ENCODE measurements at regions not wholly inside any gene's neighbourhood (a gene's known extent, or its start where the extent isn't known, plus 50 kb on each side); places are given as distances from the start of the nearest gene placed in this dataset.

GRCh38 chr7:24402655-24403054, 118.7 kb downstream of the NPY start:
- Mint-ChIP-seq H3K4me3 (no peak overlapping the region), H3K27me3 (peaks cover 0 to 7% (median 2%) of the 10 kb centered on the region in 5 donors), H3K9me3 (no peaks in the 10 kb centered on the region), H3K27ac (no peak overlapping the region), H3K4me1 (peaks cover 6 to 13% (median 10%) of the 10 kb centered on the region in 4 donors), H3K36me3 (no peaks in the 10 kb centered on the region)
- POLR2A ChIA-PET = no interaction called here
- DNase-seq (no peak), ATAC-seq (no peak)

GRCh38 chr7:24403557-24403956, 119.6 kb downstream of the NPY start:
- peaks cover 6 to 13% (median 10%) of the 10 kb centered on the region in 4 donors for H3K4me1 Mint-ChIP-seq
- POLR2A ChIA-PET = no interaction called here
- H3K9me3 Mint-ChIP-seq = no peaks in the 10 kb centered on the region
- no peak overlapping the region for H3K27ac Mint-ChIP-seq
- ATAC-seq = no peak
- no peak overlapping the region for H3K4me3 Mint-ChIP-seq
- H3K27me3 Mint-ChIP-seq = peaks cover 0 to 7% (median 2%) of the 10 kb centered on the region in 5 donors
- DNase-seq = no peak
- H3K36me3 Mint-ChIP-seq = no peaks in the 10 kb centered on the region

DNA sequence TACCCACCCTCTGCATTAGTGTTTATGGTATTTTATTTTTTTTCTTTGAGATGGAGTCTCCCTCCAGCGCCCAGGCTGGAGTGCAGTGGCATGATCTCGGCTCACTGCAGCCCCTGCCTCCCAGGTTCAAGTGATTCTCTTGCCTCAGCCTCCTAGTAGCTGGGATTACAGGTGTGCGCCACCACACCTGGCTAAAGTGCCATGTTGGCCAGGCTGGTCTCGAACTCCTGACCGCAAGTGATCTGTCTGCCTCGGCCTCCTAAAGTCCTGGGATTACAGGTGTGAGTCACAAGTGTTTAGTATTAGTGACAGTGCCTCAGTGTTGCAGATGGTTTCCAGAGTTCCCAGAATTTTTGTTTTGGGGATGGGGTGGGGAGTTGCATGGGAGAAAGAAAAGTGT, 120.3 kb downstream of the NPY start:
- no peak overlapping the region for H3K27ac Mint-ChIP-seq
- ATAC-seq = no peak
- no peaks in the 10 kb centered on the region for H3K36me3 Mint-ChIP-seq
- H3K4me3 Mint-ChIP-seq = no peak overlapping the region
- DNase-seq = no peak
- H3K4me1 Mint-ChIP-seq = peaks cover 6 to 13% (median 10%) of the 10 kb centered on the region in 4 donors
- POLR2A ChIA-PET = no interaction called here
- peaks cover 0 to 4% (median 0%) of the 10 kb centered on the region in 5 donors for H3K27me3 Mint-ChIP-seq
- H3K9me3 Mint-ChIP-seq = no peaks in the 10 kb centered on the region

- Mint-ChIP-seq H3K9me3 (no peaks in the 10 kb centered on the region), H3K27me3 (peaks cover 0 to 3% (median 0%) of the 10 kb centered on the region in 5 donors), H3K36me3 (no peaks in the 10 kb centered on the region), H3K4me3 (no peak overlapping the region), H3K27ac (no peak overlapping the region), H3K4me1 (peaks cover 6 to 13% (median 10%) of the 10 kb centered on the region in 4 donors)
- POLR2A ChIA-PET = no interaction called here
- ATAC-seq (no peak), DNase-seq (no peak)
Observed at GRCh38 chr7:24405002-24405401, 121.0 kb downstream of the NPY start.

DNA sequence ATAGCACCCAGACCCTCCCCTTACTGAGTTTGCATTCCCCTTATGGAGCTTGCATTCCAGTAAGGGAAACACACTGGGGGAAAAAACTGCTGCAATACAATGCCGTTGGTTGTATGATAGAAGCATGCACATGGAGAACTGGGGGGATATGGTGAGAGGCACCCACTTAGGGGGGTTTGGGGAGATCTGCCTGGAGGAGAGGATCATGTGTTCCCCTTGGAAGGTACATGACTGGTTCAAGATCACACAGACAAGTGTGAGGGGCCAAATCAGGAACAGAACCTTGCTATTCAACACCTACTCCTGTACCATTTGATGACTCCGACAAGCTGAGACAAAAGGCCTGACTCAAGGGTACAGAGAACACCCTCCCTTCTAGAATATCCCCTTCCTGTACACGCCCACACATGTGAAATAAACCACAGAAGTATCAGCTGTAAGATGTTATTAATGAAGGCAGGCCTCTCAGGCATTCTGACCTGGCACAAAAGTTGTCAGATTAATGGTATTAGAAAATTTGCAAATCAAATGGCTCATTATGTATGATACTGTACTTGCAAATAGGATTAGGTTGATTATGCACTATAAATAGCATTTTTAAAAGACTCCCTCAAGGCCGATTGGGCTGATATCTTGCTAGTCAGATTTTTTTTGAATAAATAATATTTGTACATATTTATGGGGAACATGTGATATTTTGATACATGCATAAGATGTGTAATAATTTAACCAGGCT, 122.2 kb downstream of the NPY start:
- H3K4me1 Mint-ChIP-seq = peaks cover 6 to 13% (median 10%) of the 10 kb centered on the region in 4 donors
- no peaks in the 10 kb centered on the region for H3K36me3 Mint-ChIP-seq
- peak in 1 of 10 donors; percentile 4 for DNase-seq
- H3K4me3 Mint-ChIP-seq = no peak overlapping the region
- H3K27ac Mint-ChIP-seq = no peak overlapping the region
- H3K27me3 Mint-ChIP-seq = peaks cover 0 to 3% (median 0%) of the 10 kb centered on the region in 5 donors
- H3K9me3 Mint-ChIP-seq = no peaks in the 10 kb centered on the region
- POLR2A ChIA-PET = no interaction called here
- peak in 1 of 2 donors; percentile 50 for ATAC-seq

GRCh38 chr7:24406789-24407299, 122.9 kb downstream of the NPY start:
- Mint-ChIP-seq H3K4me1 (peaks cover 4 to 11% (median 9%) of the 10 kb centered on the region in 4 donors), H3K36me3 (peaks cover 0 to 2% (median 0%) of the 10 kb centered on the region in 3 donors), H3K9me3 (peaks cover 0 to 2% (median 0%) of the 10 kb centered on the region in 9 donors), H3K4me3 (no peak overlapping the region), H3K27me3 (peaks cover 0 to 3% (median 1%) of the 10 kb centered on the region in 5 donors), H3K27ac (no peak overlapping the region)
- DNase-seq (no peak), ATAC-seq (no peak)
- POLR2A ChIA-PET = no interaction called here

DNA sequence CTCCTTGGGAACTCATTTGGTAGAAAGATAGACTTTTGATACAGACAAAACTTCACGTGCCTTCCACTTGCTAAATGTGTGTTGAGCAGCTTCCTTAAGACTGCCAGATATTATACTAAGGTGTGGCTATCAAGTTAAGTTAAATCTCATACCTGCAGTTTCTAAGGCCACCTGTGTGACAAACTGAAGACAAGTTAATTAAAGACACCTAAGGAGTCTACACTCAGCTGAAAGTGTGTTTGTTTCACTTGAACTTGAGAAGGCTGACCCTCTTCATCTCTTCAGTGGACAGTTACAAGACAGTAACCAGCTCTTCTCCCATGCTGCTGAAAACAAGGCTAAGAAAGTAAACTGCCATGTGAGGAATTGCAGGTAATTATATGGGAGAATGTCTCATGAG, 124.0 kb downstream of the NPY start:
- Mint-ChIP-seq H3K4me1 (peaks cover 4 to 8% (median 7%) of the 10 kb centered on the region in 4 donors), H3K9me3 (peaks cover 0 to 4% (median 0%) of the 10 kb centered on the region in 9 donors)

DNA sequence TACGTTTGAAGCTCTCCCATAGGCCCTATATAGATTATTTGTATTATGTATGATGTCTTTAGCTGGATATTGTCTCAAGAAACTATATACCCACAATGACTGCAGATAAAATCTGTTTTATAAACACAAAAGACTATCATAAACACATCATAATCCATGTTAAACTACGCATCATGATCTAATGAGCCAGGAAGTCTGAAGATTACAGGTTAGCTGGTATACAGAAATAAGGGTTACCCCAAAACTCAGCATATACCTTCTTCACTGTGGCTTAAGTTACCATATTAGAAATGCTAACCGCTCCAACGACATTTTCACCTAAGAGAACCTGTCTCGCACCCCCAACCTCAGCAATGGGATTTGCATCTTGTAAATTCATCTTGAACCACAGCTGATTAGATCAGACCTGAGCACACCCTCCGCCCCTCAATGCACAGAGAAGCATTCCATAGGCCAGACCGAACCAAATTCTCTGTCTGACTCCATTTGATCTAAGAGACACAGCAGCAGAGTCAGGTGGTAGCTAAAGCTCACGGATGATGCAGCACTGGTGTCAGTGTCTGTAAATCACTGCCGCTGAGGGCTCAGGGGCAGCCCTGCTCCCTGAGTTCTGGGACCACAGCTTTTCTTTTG, 124.9 kb downstream of the NPY start:
- Mint-ChIP-seq H3K4me3 (no peak overlapping the region), H3K4me1 (peaks cover 4 to 8% (median 7%) of the 10 kb centered on the region in 4 donors), H3K9me3 (peaks cover 0 to 9% (median 6%) of the 10 kb centered on the region in 9 donors), H3K27me3 (peaks cover 0 to 4% (median 3%) of the 10 kb centered on the region in 5 donors), H3K27ac (no peak overlapping the region), H3K36me3 (peaks cover 0 to 16% (median 1%) of the 10 kb centered on the region in 3 donors)
- no peak for DNase-seq
- ATAC-seq = no peak
- POLR2A ChIA-PET = no interaction called here

More for the DNA sequence above, 124.0 kb downstream of the NPY start:
- POLR2A ChIA-PET = no interaction called here
- ATAC-seq = no peak
- H3K27ac Mint-ChIP-seq = no peak overlapping the region
- no peak overlapping the region for H3K4me3 Mint-ChIP-seq
- DNase-seq = no peak
- H3K27me3 Mint-ChIP-seq = peaks cover 0 to 5% (median 3%) of the 10 kb centered on the region in 5 donors
- peaks cover 0 to 7% (median 1%) of the 10 kb centered on the region in 3 donors for H3K36me3 Mint-ChIP-seq

DNA sequence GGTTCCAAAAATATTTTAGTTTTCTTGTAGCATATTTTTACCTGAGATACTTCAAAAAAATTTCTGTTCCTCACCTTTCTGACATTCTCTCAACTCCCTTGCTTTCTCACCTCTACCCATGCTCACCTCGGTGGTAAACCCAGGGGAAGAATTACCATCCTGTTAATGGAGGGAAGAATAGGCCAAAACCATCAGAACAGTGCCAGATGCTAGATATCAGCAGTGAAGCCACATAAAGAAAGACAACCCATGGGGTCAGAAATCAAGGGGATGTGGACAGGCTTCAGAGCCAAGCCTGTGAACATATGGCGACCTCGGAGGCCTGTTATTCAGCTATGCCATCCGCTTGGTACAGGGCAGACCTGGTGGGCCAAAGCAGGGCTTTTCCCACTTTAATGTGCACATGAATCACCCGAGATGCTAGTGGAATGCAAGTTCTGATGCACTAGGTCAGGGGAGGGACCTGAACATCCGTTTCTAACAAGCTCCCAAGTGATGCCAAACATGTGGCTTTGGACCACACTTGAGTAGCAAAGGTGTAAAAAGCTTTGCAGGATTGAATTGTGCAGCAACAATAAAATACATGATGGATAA, 125.5 kb downstream of the NPY start:
- ATAC-seq = no peak
- H3K4me3 Mint-ChIP-seq = no peak overlapping the region
- POLR2A ChIA-PET = no interaction called here
- H3K4me1 Mint-ChIP-seq = peaks cover 4 to 8% (median 7%) of the 10 kb centered on the region in 4 donors
- no peak overlapping the region for H3K27ac Mint-ChIP-seq
- H3K9me3 Mint-ChIP-seq = peaks cover 0 to 16% (median 10%) of the 10 kb centered on the region in 9 donors
- peaks cover 0 to 20% (median 1%) of the 10 kb centered on the region in 3 donors for H3K36me3 Mint-ChIP-seq
- DNase-seq = no peak
- peaks cover 2 to 10% (median 6%) of the 10 kb centered on the region in 5 donors for H3K27me3 Mint-ChIP-seq

- no peak overlapping the region for H3K4me3 Mint-ChIP-seq
- peaks cover 0 to 20% (median 1%) of the 10 kb centered on the region in 3 donors for H3K36me3 Mint-ChIP-seq
- POLR2A ChIA-PET = no interaction called here
- ATAC-seq (no peak), DNase-seq (no peak)
- peaks cover 0 to 18% (median 10%) of the 10 kb centered on the region in 9 donors for H3K9me3 Mint-ChIP-seq
- H3K4me1 Mint-ChIP-seq = peaks cover 0 to 2% (median 2%) of the 10 kb centered on the region in 4 donors
- no peak overlapping the region for H3K27ac Mint-ChIP-seq
- H3K27me3 Mint-ChIP-seq = peaks cover 3 to 13% (median 6%) of the 10 kb centered on the region in 5 donors
Observed at GRCh38 chr7:24411226-24411625, 127.2 kb downstream of the NPY start.

- Mint-ChIP-seq H3K9me3 (peaks cover 0 to 18% (median 8%) of the 10 kb centered on the region in 9 donors), H3K27me3 (peaks cover 2 to 14% (median 4%) of the 10 kb centered on the region in 5 donors), H3K27ac (no peak overlapping the region), H3K4me3 (no peak overlapping the region), H3K36me3 (peaks cover 0 to 13% (median 0%) of the 10 kb centered on the region in 3 donors), H3K4me1 (no peaks in the 10 kb centered on the region)
- POLR2A ChIA-PET = no interaction called here
- DNase-seq = no peak
- ATAC-seq = no peak
Observed at GRCh38 chr7:24417526-24418120, 133.6 kb downstream of the NPY start.

DNA sequence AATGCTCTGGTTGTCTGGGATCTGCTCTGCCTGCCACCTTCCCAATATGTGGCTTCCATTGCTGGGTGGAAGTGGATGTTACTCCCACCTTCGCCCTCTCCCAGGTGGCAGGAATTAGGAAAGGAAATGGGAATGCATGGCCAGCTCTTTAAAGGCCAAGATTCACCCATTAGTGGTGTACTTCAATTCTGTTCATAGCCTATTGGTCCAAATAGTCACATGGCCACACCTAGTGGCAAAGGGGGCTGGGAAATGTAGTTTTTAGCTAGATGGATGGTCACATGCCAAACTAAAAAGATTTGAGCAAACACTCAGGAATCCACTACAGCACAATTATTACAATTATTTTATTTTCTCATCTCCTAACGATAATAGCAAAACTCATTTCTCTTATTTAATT, 135.1 kb downstream of the NPY start:
- H3K4me3 Mint-ChIP-seq = no peak overlapping the region
- ATAC-seq = no peak

More for the DNA sequence above, 135.1 kb downstream of the NPY start:
- POLR2A ChIA-PET = no interaction called here
- Mint-ChIP-seq H3K4me1 (no peaks in the 10 kb centered on the region), H3K9me3 (peaks cover 0 to 7% (median 2%) of the 10 kb centered on the region in 9 donors), H3K36me3 (peaks cover 0 to 2% (median 0%) of the 10 kb centered on the region in 3 donors), H3K27me3 (peaks cover under 1 to 12% (median 3%) of the 10 kb centered on the region in 5 donors), H3K27ac (no peak overlapping the region)
- no peak for DNase-seq

All from naive thymus-derived CD8-positive, alpha-beta T cell (primary cell).